Hepatic stellate cell (primary cell): ENCODE measurements at regions not wholly inside any gene's neighbourhood (a gene's known extent, or its start where the extent isn't known, plus 50 kb on each side); places are given as distances from the start of the nearest gene placed in this dataset.

ENCODE experiments used
- DNase-seq: peaks from one replicate; pipeline ENCODE4 v3.0.0; 2011; ENCODE audit warnings: low spot score

GRCh38 chr4:24666816-24667477 lies 82.6 kb upstream of the DHX15 start:
- no peak for DNase-seq

GRCh38 chr4:24668956-24669355 lies 84.6 kb upstream of the DHX15 start:
- peak; percentile 34 for DNase-seq

- no peak for DNase-seq
Measured at GRCh38 chr4:24669751-24670150, 85.4 kb upstream of the DHX15 start.

- DNase-seq = no peak
Measured at GRCh38 chr4:24671849-24672248, 87.5 kb upstream of the DHX15 start.

- no peak for DNase-seq
Measured at GRCh38 chr4:24672880-24673279, 88.5 kb upstream of the DHX15 start.

- no peak for DNase-seq
Measured at GRCh38 chr4:24674279-24674678, 89.9 kb upstream of the DHX15 start.

- DNase-seq = no peak
Measured at GRCh38 chr4:24675721-24676389, 91.5 kb upstream of the DHX15 start.

- no peak for DNase-seq
Measured at GRCh38 chr4:24677909-24678308, 93.6 kb upstream of the DHX15 start.

- DNase-seq = no peak
Measured at GRCh38 chr4:24680746-24681448, 96.5 kb upstream of the DHX15 start.

- no peak for DNase-seq
Measured at GRCh38 chr4:24683116-24683515, 98.8 kb upstream of the DHX15 start.

GRCh38 chr4:24686866-24687692 lies 102.7 kb upstream of the DHX15 start:
- DNase-seq = no peak

- no peak for DNase-seq
Measured at GRCh38 chr4:24688453-24688852, 104.1 kb upstream of the DHX15 start.

- no peak for DNase-seq
Measured at GRCh38 chr4:24689212-24689611, 104.9 kb upstream of the DHX15 start.

GRCh38 chr4:24690436-24690835 lies 104.9 kb upstream of the SOD3 start:
- no peak for DNase-seq

GRCh38 chr4:24693636-24694035 lies 101.7 kb upstream of the SOD3 start:
- no peak for DNase-seq

- no peak for DNase-seq
Measured at GRCh38 chr4:24700118-24700517, 95.3 kb upstream of the SOD3 start.

GRCh38 chr4:24701683-24702082 lies 93.7 kb upstream of the SOD3 start:
- no peak for DNase-seq

GRCh38 chr4:24702281-24702680 lies 93.1 kb upstream of the SOD3 start:
- no peak for DNase-seq

GRCh38 chr4:24703298-24703697 lies 92.1 kb upstream of the SOD3 start:
- no peak for DNase-seq

- DNase-seq = no peak
Measured at GRCh38 chr4:24704149-24704548, 91.2 kb upstream of the SOD3 start.

- no peak for DNase-seq
Measured at GRCh38 chr4:24705016-24705753, 90.2 kb upstream of the SOD3 start.

GRCh38 chr4:24713604-24714003 lies 81.8 kb upstream of the SOD3 start:
- DNase-seq = no peak
